Esophagus (tissue), 2 donors: ENCODE measurements at regions not wholly inside any gene's neighbourhood (a gene's known extent, or its start where the extent isn't known, plus 50 kb on each side); places are given as distances from the start of the nearest gene placed in this dataset.

Experiments used
- H3K27ac ChIP-seq, 2 donors: one replicate each; pipeline ENCODE4 v1.5.1; 2013; ENCODE audit warnings: low read depth in 2 of 2, mild to moderate bottlenecking in 2 of 2, inconsistent platforms in 1 of 2, low read length in 1 of 2, moderate library complexity in 1 of 2
- H3K27me3 ChIP-seq, 2 donors: one replicate each; pipeline ENCODE4 v1.6.1; 2013; ENCODE audit warnings: low read length in 2 of 2, control low read depth in 1 of 2, mild to moderate bottlenecking in 1 of 2; ENCODE audit not compliant: insufficient read depth in 2 of 2, control insufficient read depth in 1 of 2
- H3K36me3 ChIP-seq, 2 donors: one replicate each; pipeline ENCODE4 v1.6.1; 2013; ENCODE audit warnings: low read length in 1 of 2; ENCODE audit not compliant: control insufficient read depth in 2 of 2, insufficient read depth in 2 of 2
- H3K4me1 ChIP-seq, 2 donors: one replicate each; pipeline ENCODE4 v1.6.1; 2013; ENCODE audit warnings: low read length in 1 of 2; ENCODE audit not compliant: control insufficient read depth in 2 of 2, insufficient read depth in 2 of 2
- H3K4me3 ChIP-seq, 2 donors: one replicate each; pipeline ENCODE4 v1.5.1; 2013; ENCODE audit warnings: low read length in 2 of 2, mild to moderate bottlenecking in 2 of 2, low read depth in 1 of 2, moderate library complexity in 1 of 2
- H3K9me3 ChIP-seq, 2 donors: one replicate each; pipeline ENCODE4 v1.6.1; 2013; ENCODE audit warnings: mild to moderate bottlenecking in 2 of 2, low read depth in 1 of 2, low read length in 1 of 2, moderate library complexity in 1 of 2; ENCODE audit not compliant: control insufficient read depth in 2 of 2, insufficient read depth in 1 of 2
- WGBS, 2 donors: extraction: QIAGEN DNeasy Blood & Tissue Kit; methylation state at CpG; one replicate each; pipeline ENCODE4 v1.1.7; 2013; 5-methylcytosine and 5-hydroxymethylcytosine counted together
- donor health status: healthy with polysubstance abuse.
- donor health status: Bipolar disorder and iron deficiency.

DNA sequence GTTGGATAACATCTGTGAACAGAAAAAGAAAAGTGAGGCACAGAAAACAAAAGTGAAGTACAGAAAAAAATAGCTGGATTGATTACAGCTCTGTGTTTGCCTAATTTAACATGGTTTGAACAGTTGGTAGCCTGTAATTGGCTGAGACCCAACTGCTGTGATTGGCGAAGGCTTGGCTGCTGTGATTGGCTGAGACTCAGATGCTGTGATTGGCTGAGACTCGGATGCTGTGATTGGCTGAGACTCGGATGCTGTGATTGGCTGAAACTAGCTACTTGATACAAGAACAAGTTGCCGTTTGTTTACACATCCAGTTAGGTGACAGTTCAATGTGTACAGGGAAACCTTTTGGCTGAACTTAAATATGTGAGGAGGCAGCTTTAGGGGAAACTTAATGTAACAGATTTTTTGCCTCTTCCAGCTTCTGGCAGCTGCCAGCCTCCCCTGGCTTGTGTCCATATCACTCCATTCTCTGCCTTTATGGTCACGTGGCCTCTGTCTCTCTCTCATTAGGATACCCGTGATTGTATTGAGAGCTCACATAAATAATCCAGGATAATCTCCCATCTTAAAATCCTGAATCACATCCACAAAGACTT, 223.4 kb upstream of the FOXA2 start:
- no peak overlapping the region for H3K27ac ChIP-seq
- H3K4me3 ChIP-seq = no peak overlapping the region
- H3K9me3 ChIP-seq = no peaks in the 10 kb centered on the region
- no peaks in the 10 kb centered on the region for H3K27me3 ChIP-seq
- H3K36me3 ChIP-seq = no peaks in the 10 kb centered on the region
- H3K4me1 ChIP-seq = peaks cover 0 to 3% of the 10 kb centered on the region in 2 donors
- 41 to 42% methylated on average over 6 of the region's 6 CpGs for WGBS, 2 donors

DNA sequence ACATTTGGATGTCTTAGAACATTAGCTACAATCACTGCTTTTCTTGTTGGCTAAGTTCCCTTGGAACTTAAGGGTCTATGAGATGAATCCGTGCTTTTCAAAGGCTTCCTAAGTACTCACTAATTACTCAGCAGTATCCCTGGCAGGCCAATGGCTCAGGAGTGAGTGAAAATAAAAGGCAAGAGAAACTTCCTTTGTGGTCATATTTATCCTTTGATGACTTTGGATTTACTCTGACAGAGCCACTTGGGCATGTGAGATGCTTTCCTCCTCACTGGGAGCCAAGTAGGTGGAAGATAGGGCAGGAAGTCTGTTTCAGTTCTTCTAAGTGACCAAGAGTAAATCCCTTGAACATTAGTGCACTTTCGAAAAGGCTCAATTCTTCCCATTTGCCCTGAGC, 224.3 kb upstream of the FOXA2 start:
- peaks cover 0 to 2% of the 10 kb centered on the region in 2 donors for H3K4me1 ChIP-seq
- no peaks in the 10 kb centered on the region for H3K9me3 ChIP-seq
- H3K36me3 ChIP-seq = no peaks in the 10 kb centered on the region
- H3K27me3 ChIP-seq = no peaks in the 10 kb centered on the region
- 64 to 77% methylated on average over 2 of the region's 2 CpGs for WGBS, 2 donors
- H3K27ac ChIP-seq = no peak overlapping the region
- no peak overlapping the region for H3K4me3 ChIP-seq

DNA sequence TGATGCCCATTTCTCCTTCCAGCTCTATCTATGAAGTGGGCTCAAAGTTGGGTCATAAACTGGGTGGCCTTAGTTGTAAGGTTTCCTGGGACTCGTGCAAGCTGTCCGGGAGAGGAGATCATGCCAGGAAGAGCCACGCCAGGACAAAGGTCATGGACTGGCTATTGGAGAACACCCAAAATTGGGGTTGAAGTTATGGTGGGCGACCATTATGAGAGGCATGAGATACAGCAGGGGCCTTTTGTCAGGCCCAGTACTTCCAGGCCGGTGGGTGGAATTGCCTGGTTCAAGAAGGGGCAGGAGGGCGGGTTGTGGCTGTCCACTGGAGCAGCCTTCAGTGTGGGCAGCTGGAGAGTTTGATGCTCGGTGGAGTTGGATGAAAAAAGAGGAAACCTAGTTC, 225.1 kb upstream of the SSTR4 start:
- Histone ChIP-seq H3K9me3 (no peaks in the 10 kb centered on the region), H3K4me1 (peaks cover 0 to 2% of the 10 kb centered on the region in 2 donors), H3K4me3 (no peak overlapping the region), H3K27me3 (no peaks in the 10 kb centered on the region), H3K36me3 (no peaks in the 10 kb centered on the region), H3K27ac (no peak overlapping the region)
- 89 to 90% methylated on average over 7 of the region's 7 CpGs for WGBS, 2 donors

DNA sequence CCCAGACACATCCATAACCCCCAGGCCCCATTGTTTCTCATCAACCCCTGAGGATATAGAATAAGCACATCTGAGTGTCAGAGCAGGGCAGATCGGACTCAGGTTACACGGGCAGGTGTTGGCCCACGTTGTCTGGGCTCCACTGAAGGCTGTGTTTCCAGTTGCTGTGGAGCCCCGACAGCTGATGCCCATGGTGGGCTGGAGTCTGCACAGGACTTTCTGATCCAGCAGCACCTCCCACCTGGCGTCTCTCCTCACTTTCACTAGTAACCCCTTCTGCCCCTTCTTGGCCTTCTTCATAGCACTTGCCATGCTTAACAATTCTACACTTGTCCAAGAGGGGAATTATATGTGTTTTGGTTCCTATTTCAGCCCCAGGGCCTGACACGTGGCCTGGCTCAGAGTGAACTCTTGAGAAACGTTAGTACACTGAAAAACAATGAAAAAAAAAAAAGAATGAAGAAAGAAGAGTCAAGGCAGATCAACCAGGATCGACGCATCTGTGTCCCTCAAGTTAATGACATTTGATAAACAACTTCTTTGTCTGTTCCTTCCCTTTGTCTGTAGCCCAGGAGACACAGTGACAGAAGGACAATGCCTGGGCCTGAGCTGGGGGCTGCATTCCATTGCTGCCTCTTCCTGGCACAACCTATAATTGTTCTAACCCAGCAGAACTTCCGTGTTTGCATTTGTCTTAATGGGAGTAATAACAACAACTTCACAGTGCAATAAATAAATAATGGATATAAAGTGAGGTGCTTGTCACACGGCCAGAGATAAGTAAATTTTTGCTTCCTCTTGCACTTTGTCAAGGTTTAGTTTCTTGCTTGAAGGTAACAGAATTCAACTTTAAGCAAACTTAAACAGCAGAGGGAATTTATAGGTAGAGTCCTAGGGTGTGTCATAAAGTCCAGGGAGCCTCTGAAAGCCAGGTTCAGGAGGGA, 224.2 kb upstream of the SSTR4 start:
- no peak overlapping the region for H3K27ac ChIP-seq
- WGBS, 2 donors = 54 to 59% methylated on average over 11 of the region's 11 CpGs
- H3K4me1 ChIP-seq = peaks cover 0 to 2% of the 10 kb centered on the region in 2 donors
- no peaks in the 10 kb centered on the region for H3K36me3 ChIP-seq
- H3K4me3 ChIP-seq = no peak overlapping the region
- H3K27me3 ChIP-seq = no peaks in the 10 kb centered on the region
- H3K9me3 ChIP-seq = no peaks in the 10 kb centered on the region

DNA sequence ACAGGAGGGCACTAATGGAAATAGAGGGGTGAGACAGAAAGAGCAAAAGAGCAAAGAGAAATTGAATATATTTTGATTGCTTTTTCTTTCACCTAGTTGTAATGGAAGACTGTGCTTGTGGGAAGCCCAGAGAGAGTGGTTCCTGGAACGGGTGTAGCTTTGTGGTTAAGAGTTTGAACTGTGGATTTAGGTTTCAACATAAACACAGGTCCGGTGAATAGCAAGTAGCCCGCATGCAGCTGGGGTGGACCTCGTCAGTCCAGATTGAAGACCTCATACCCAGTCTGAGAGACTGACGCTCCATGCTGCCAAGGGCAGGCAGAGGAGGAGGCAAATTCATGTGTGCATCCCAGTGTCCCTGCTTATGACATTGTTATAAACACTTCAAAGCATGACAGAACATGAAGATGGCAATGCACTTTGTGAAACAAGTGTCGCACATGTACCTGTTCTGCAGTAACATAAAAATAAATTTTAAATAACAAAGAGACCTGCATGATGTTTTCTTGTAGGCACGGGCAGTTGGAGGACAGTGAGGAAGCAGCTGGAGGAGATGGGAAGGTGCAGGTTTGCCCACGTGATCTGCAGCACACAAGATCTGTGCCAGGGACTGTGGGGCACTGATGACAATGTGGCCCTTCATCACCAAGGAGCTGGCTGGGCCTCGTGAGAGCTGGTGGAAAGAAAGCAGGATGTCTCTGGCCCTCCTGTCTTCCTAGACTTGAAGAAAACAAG, 220.5 kb upstream of the SSTR4 start:
- Histone ChIP-seq H3K27ac (no peak overlapping the region), H3K36me3 (no peaks in the 10 kb centered on the region), H3K27me3 (no peaks in the 10 kb centered on the region), H3K9me3 (no peaks in the 10 kb centered on the region), H3K4me3 (no peak overlapping the region), H3K4me1 (peaks cover 0 to 2% of the 10 kb centered on the region in 2 donors)
- 65 to 68% methylated on average over 9 of the region's 9 CpGs for WGBS, 2 donors

DNA sequence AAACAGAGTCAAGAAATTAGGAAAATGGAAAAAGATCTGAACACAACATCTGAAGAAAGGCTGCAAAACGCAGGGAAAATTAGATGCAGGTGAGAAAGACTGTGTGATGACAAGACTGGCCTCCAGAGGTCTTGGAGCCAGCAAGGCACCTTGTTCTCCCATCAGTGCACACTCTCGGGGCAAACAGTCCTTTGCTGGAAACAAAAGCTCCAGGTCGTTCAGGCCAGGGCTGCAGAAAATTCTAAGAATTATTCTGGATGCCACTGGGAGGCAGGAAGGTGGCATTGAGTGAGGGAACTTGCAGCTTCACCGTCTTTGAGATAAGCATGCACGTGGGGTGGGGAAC, 219.9 kb upstream of the SSTR4 start:
- WGBS, 2 donors = 72 to 80% methylated on average over 5 of the region's 5 CpGs
- Histone ChIP-seq H3K4me3 (no peak overlapping the region), H3K27me3 (no peaks in the 10 kb centered on the region), H3K36me3 (no peaks in the 10 kb centered on the region), H3K9me3 (no peaks in the 10 kb centered on the region), H3K27ac (no peak overlapping the region), H3K4me1 (peaks cover 0 to 2% of the 10 kb centered on the region in 2 donors)

DNA sequence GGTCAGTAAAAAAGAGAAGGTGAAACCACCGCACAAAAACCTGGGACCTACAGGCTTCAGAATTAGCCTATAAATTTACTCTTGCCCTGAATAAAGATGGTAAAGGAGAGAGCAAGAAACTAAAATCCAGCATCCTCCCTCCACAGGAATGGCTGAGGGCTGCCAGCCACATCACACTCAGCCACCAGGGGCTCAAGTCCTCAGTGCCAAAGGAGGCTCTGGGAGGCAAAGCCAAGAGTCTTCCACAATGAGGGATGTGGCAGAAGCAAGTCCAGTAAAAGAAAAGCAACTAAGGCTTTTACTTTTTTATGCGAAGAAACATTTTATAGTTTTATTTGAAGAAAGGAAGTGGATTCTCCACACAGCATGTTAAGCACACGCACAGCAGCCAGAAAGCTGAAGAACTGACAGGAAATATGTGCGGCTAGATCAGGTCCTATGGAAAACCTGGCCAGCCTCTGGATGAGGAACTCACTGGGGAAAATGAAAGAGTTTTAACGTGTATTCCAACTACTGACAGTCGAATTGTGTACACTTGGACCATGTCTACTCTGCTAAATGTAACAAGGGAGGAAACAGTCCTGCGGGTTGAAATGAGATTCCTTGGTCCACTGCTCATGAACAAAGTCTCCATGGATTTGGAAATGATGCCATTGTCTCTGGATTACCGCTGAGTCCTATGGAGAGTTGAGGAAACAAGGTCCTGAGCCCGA, 219.4 kb upstream of the SSTR4 start:
- H3K4me1 ChIP-seq = peaks cover 0 to 2% of the 10 kb centered on the region in 2 donors
- H3K27me3 ChIP-seq = no peaks in the 10 kb centered on the region
- no peak overlapping the region for H3K27ac ChIP-seq
- 59 to 65% methylated on average over 9 of the region's 9 CpGs for WGBS, 2 donors
- H3K36me3 ChIP-seq = no peaks in the 10 kb centered on the region
- no peaks in the 10 kb centered on the region for H3K9me3 ChIP-seq
- H3K4me3 ChIP-seq = no peak overlapping the region

DNA sequence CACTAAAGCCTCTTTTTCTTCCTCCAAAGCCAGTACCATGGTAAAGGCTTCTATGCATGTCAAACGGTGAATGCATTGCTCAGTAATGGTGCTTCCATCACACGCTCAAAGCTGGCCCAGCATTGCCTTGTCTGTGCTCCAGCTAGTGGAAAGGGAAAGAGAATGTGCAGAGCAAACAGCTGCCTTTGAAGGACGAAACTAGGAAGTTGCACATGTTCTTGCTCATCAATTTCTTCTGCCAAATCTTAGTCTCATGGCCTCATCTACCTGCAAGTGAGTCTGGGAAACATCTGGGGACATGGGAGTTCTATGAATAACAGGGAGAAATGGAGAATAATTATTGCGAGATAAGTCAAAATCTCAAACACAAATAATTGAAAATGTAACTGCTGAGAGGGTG, 216.5 kb upstream of the SSTR4 start:
- WGBS, 2 donors = 70% methylated on average over 4 of the region's 4 CpGs
- no peaks in the 10 kb centered on the region for H3K36me3 ChIP-seq
- no peaks in the 10 kb centered on the region for H3K27me3 ChIP-seq
- no peak overlapping the region for H3K27ac ChIP-seq
- H3K9me3 ChIP-seq = no peaks in the 10 kb centered on the region
- H3K4me1 ChIP-seq = peaks cover 0 to 2% of the 10 kb centered on the region in 2 donors
- no peak overlapping the region for H3K4me3 ChIP-seq

DNA sequence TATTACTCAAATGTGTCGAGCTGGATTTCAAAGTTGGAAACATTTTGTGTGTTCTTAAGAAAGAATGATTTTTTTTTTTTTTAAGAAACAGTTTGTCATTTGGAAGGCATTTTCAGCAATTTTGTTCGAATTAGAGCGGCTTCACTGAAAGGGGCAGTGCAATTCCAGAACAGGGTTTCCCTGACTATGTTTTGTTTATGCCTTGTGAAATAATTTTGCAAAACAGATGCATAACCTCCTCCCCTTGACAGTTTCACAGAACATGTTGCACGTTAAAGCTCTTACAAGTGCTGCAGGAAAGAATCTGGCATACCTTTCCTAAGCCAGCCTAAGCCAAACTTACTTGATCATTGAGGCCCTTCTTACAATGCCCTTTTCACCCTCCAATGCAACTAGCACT, 216.0 kb upstream of the SSTR4 start:
- Histone ChIP-seq H3K27me3 (no peaks in the 10 kb centered on the region), H3K4me1 (peaks cover 0 to 2% of the 10 kb centered on the region in 2 donors), H3K27ac (no peak overlapping the region), H3K9me3 (no peaks in the 10 kb centered on the region), H3K4me3 (no peak overlapping the region), H3K36me3 (no peaks in the 10 kb centered on the region)
- 76 to 80% methylated on average over 4 of the region's 4 CpGs for WGBS, 2 donors
